BE2C (cell line): ENCODE measurements at regions not wholly inside any gene's neighbourhood (a gene's known extent, or its start where the extent isn't known, plus 50 kb on each side); places are given as distances from the start of the nearest gene placed in this dataset.
"Not testable (repeated sequence)": the region's sequence is repeated elsewhere in the genome, so short reads cannot be mapped to it uniquely, and the experiment has no call there.

Experiments
- DNase-seq: peaks from one replicate; pipeline ENCODE4 v3.0.0-alpha.2; 2020
- H3K27me3 ChIP-seq: fragments of 250-450 bp; sonication (Bioruptor Pico); 2 replicates; pipeline ENCODE4 v1.5.1; 2020; ENCODE audit warnings: mild to moderate bottlenecking
- H3K36me3 ChIP-seq: fragments of 250-450 bp; sonication (Bioruptor Pico); 2 replicates; pipeline ENCODE4 v1.5.1; 2020; ENCODE audit warnings: mild to moderate bottlenecking
- H3K4me1 ChIP-seq: fragments of 250-450 bp; sonication (Bioruptor Pico); 2 replicates; pipeline ENCODE4 v1.5.1; 2020
- H3K4me3 ChIP-seq: 2 replicates; pipeline ENCODE4 v1.5.1; 2011; ENCODE audit warnings: low read depth, low read length
- H3K9me3 ChIP-seq: fragments of 250-450 bp; sonication (Bioruptor Pico); 2 replicates; pipeline ENCODE4 v1.5.1; 2020
- TF ChIP-seq, protein P1 (sequence below): IDR thresholded peaks from 2 replicates; pipeline ENCODE4 v1.5.1; 2012; ENCODE audit warnings: mild to moderate bottlenecking, low read depth, low read length

DNA sequence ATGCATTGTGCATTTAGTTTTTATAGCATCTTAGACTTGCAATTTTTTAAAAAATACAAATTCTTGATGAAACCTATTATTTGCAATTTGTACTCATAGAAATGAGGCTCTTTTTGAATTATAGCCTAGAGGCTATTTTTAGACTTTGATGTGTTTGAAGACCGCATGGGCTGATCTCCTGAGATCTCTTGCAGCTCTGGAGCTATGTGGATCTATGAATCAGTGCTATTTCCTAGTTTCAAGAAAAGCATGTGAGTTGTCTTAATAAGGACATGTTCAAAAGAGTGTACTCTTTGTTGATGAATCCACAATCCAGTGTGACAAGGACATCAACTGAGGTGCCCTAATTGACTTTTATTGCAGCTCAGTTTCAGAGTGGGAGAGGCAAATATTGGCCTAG is 620.5 kb downstream of the ETS1 start:
- Histone ChIP-seq H3K4me3 (no peak overlapping the region), H3K4me1 (no peaks in the 10 kb centered on the region), H3K27me3 (no peaks in the 10 kb centered on the region), H3K36me3 (no peaks in the 10 kb centered on the region), H3K9me3 (no peaks in the 10 kb centered on the region)
- TF ChIP-seq, protein P1, sequence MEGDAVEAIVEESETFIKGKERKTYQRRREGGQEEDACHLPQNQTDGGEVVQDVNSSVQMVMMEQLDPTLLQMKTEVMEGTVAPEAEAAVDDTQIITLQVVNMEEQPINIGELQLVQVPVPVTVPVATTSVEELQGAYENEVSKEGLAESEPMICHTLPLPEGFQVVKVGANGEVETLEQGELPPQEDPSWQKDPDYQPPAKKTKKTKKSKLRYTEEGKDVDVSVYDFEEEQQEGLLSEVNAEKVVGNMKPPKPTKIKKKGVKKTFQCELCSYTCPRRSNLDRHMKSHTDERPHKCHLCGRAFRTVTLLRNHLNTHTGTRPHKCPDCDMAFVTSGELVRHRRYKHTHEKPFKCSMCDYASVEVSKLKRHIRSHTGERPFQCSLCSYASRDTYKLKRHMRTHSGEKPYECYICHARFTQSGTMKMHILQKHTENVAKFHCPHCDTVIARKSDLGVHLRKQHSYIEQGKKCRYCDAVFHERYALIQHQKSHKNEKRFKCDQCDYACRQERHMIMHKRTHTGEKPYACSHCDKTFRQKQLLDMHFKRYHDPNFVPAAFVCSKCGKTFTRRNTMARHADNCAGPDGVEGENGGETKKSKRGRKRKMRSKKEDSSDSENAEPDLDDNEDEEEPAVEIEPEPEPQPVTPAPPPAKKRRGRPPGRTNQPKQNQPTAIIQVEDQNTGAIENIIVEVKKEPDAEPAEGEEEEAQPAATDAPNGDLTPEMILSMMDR, result no peak
- DNase-seq, result no peak

DNA sequence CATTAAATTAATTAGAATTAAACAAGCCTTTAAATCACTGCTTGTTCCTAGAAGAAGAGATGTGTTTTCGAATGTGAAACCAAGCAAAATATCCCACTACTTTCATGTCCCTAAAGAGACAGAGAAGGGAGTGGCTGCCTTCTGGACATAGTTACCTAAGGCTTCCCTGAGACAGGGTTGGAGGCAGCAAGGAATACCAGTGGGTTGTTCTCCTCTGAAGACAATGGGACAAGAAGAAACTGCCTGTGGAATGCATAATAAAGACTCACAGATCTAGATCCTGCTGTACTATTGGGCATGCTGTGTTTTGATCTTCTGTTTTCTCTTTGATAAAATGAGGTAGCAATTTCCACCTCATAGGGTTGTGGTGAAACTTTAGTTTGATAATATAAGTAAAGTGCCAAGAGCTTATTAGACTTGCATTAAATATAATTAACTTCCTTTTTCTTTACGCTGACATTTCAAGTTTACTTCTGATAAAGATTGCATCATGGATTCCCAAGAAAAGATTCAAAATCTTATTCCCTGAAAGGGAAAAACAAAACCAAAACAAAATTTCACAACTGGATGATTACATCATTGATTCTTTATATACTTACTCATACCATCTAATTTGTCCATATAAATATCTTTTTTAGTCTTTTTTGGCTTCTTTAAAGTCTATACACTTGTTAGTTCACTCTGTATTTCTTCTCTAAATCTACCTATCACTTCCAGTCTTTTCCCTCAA is 621.3 kb downstream of the ETS1 start:
- H3K4me3 ChIP-seq, result no peak overlapping the region
- DNase-seq, result no peak
- no peaks in the 10 kb centered on the region for H3K36me3 ChIP-seq
- no peaks in the 10 kb centered on the region for H3K27me3 ChIP-seq
- H3K4me1 ChIP-seq, result no peaks in the 10 kb centered on the region
- TF ChIP-seq, protein P1, result no peak
- H3K9me3 ChIP-seq, result no peaks in the 10 kb centered on the region

DNA sequence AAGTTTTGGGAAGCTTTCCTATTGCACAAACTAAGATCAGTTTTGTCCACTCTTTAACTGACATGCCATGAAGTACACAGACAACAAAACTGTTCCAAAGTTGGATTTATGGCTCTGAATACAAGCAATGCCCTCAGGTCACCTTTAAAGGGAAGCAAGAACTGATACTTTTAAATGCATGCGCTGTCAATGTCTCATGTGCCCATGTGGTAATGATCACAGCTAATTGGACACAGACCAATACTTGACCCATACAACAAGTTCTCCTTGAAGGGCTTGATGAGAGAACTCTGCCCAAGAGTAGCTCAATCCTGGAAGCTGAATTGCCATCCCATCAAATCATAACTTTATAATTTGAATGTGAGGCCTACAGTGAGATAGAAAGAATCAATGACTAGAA is 624.9 kb downstream of the ETS1 start:
- H3K9me3 ChIP-seq, result no peaks in the 10 kb centered on the region
- no peaks in the 10 kb centered on the region for H3K4me1 ChIP-seq
- H3K27me3 ChIP-seq, result no peaks in the 10 kb centered on the region
- TF ChIP-seq, protein P1, result no peak
- no peak for DNase-seq
- H3K36me3 ChIP-seq, result no peaks in the 10 kb centered on the region
- H3K4me3 ChIP-seq, result no peak overlapping the region

DNA sequence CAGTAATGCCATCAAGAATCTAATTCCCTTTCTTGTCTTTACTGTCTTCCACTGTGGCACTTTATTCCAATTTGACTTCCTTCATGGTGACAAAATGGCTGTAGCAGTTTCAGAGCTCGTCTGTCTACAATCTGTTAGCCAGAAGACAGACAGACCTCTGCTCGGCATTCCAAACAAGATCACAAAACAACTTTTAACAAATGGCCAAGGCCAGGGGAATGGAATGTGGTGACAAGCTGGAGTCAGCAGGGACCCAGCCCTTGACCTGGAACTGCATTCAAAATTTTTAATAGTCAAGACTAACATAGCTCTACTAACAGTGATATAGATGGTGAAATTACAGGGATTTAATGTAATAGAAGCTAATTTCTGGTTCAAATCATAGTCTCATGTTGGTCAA is 637.2 kb downstream of the ETS1 start:
- TF ChIP-seq, protein P1, result no peak
- Histone ChIP-seq H3K27me3 (no peaks in the 10 kb centered on the region), H3K4me1 (no peaks in the 10 kb centered on the region), H3K9me3 (no peaks in the 10 kb centered on the region), H3K4me3 (no peak overlapping the region), H3K36me3 (no peaks in the 10 kb centered on the region)
- DNase-seq, result no peak

DNA sequence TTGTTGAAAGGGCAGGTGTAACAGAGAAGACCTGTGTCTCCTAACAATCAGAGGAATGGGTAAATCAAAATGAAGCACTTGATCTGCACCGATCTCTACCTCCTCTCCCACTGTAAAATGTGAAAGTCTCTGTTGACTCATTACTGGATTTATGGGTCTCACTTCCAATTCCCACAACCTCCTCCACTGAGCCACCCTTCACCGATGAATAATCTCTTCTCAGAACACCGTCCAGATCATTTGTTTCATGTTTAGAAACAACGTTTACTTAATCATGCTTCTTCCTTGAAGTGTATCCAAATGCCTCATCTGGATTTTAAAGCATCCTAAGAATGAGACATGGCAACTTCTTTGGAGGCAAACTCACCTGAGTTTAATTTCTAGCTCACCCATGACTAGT is 643.6 kb downstream of the ETS1 start:
- H3K4me1 ChIP-seq, result no peaks in the 10 kb centered on the region
- H3K27me3 ChIP-seq, result no peaks in the 10 kb centered on the region
- no peaks in the 10 kb centered on the region for H3K36me3 ChIP-seq
- H3K9me3 ChIP-seq, result no peaks in the 10 kb centered on the region
- DNase-seq, result no peak
- TF ChIP-seq, protein P1, result no peak
- no peak overlapping the region for H3K4me3 ChIP-seq

DNA sequence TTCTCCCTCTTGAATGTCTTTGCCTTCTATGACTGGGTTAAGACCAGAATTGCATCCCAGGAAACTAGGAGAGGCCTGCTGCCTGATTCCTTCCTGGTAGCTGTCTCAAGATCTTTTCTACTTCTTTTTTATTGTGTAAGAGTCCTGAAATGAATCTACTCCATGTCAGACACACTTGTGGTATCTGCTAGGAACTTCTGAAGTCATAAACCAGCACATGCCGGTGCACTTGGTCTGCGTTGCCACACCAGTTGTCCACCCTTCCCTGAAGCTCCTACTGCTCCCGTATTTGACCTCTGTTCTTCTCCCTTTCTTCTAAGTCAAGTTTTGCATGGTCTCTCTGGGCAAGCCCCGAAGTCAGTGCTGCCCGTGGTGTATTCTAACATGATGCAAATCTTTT is 644.2 kb downstream of the ETS1 start:
- H3K36me3 ChIP-seq, result no peaks in the 10 kb centered on the region
- TF ChIP-seq, protein P1, result no peak
- DNase-seq, result no peak
- no peaks in the 10 kb centered on the region for H3K9me3 ChIP-seq
- H3K4me1 ChIP-seq, result no peaks in the 10 kb centered on the region
- no peaks in the 10 kb centered on the region for H3K27me3 ChIP-seq
- H3K4me3 ChIP-seq, result no peak overlapping the region

DNA sequence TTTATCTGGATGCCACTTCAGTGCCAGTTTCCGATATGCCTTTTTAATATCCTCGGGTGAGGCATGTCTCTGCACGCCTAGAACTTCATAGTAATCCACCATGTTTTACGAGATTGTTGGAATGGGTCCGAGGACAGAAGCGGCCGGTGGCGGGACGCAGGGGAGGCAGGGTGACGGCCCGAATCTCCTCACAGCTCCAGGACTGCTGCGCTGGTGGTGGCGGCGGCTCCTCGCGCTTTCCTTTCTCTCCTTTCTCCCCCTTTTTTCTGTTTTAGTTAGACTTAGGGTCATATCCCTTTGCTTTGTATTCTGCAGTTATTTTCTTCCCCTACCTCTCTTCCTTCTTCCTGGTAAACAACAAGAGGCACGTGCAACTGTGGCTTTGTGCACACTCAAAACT is 645.8 kb downstream of the ETS1 start:
- not testable (repeated sequence) for H3K4me1 ChIP-seq, DNase-seq, H3K36me3 ChIP-seq, H3K27me3 ChIP-seq, H3K4me3 ChIP-seq, H3K9me3 ChIP-seq
